ENCODE measurements at regions not wholly inside any gene's neighbourhood (a gene's known extent, or its start where the extent isn't known, plus 50 kb on each side); places are given as distances from the start of the nearest gene placed in this dataset.

- TF ChIP-seq, protein P1, sequence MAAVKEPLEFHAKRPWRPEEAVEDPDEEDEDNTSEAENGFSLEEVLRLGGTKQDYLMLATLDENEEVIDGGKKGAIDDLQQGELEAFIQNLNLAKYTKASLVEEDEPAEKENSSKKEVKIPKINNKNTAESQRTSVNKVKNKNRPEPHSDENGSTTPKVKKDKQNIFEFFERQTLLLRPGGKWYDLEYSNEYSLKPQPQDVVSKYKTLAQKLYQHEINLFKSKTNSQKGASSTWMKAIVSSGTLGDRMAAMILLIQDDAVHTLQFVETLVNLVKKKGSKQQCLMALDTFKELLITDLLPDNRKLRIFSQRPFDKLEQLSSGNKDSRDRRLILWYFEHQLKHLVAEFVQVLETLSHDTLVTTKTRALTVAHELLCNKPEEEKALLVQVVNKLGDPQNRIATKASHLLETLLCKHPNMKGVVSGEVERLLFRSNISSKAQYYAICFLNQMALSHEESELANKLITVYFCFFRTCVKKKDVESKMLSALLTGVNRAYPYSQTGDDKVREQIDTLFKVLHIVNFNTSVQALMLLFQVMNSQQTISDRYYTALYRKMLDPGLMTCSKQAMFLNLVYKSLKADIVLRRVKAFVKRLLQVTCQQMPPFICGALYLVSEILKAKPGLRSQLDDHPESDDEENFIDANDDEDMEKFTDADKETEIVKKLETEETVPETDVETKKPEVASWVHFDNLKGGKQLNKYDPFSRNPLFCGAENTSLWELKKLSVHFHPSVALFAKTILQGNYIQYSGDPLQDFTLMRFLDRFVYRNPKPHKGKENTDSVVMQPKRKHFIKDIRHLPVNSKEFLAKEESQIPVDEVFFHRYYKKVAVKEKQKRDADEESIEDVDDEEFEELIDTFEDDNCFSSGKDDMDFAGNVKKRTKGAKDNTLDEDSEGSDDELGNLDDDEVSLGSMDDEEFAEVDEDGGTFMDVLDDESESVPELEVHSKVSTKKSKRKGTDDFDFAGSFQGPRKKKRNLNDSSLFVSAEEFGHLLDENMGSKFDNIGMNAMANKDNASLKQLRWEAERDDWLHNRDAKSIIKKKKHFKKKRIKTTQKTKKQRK (IDR thresholded peaks at IDR 0.05; ENCODE audit: low read length) = no peak
- no peak for TF ChIP-seq MXD4 (CRISPR knock-in tag; IDR thresholded peaks at IDR 0.05)
- no peak for TF ChIP-seq MLX (CRISPR knock-in tag; IDR thresholded peaks at IDR 0.05)
- no peak for TF ChIP-seq GZF1 (CRISPR knock-in tag; IDR thresholded peaks at IDR 0.05)
- TF ChIP-seq ASH2L (IDR thresholded peaks at IDR 0.05; ENCODE audit: insufficient read length, low read depth, low read length) = no peak
- no peak for TF ChIP-seq EEA1 (CRISPR knock-in tag; IDR thresholded peaks at IDR 0.05; ENCODE audit: borderline replicate concordance)
- no peak for TF ChIP-seq ZNF792 (CRISPR knock-in tag; IDR thresholded peaks at IDR 0.05)
These were observed 61.3 kb upstream of the PRR23E start (continued) for GRCh38 chr3:127131424-127132170.

GRCh38 chr3:127132876-127133275 lies 60.1 kb upstream of the PRR23E start:
- Histone ChIP-seq H3K79me2 (ENCODE audit: insufficient read depth, low read length) (no peaks in the 10 kb centered on the region), H3K4me2 (ENCODE audit: low read depth, low read length) (no peak overlapping the region), H3K9me3 (ENCODE audit: low read length) (no peaks in the 10 kb centered on the region), H3K36me3 (replicated peaks in 1 of 2; ENCODE audit: control insufficient read depth in 1 of 2, insufficient read depth in 2 of 2, low read length in 2 of 2) (no peaks in the 10 kb centered on the region), H3K4me1 (ENCODE audit: insufficient read depth, low read length) (no peaks in the 10 kb centered on the region), H3K27me3 (ENCODE audit: control insufficient read depth in 1 of 2, insufficient read depth in 2 of 2, low read length in 2 of 2) (peaks cover 12 to 54% of the 10 kb centered on the region in 2 experiments), H4K20me1 (ENCODE audit: insufficient read depth, low read length) (no peaks in the 10 kb centered on the region), H2AFZ (ENCODE audit: low read length) (no peak overlapping the region), H3K27ac (ENCODE audit: extremely low read length, insufficient read depth, low read length) (no peak overlapping the region), H3K4me3 (replicated peaks in 1 of 3; ENCODE audit: insufficient read depth in 1 of 3, low read depth in 2 of 3, low read length in 3 of 3) (no peak overlapping the region), H3K9ac (ENCODE audit: insufficient read depth, low read depth, low read length) (no peak overlapping the region)
- intact Hi-C loops (cut with micrococcal nuclease; ENCODE audit: unreplicated experiment) = no loop called here
- no peak for TF ChIP-seq ZBTB20 (CRISPR knock-in tag; IDR thresholded peaks at IDR 0.05; ENCODE audit: borderline replicate concordance, low read depth)
- TF ChIP-seq ZBTB25 (CRISPR knock-in tag; IDR thresholded peaks at IDR 0.05) = no peak
- no peak for TF ChIP-seq ZNF510 (CRISPR knock-in tag; IDR thresholded peaks at IDR 0.05; ENCODE audit: low read depth)
- no peak for TF ChIP-seq SP4 (CRISPR knock-in tag; IDR thresholded peaks at IDR 0.05)
- TF ChIP-seq ZNF136 (CRISPR knock-in tag; IDR thresholded peaks at IDR 0.05; ENCODE audit: low read depth) = no peak
- TF ChIP-seq HHEX (CRISPR knock-in tag; IDR thresholded peaks at IDR 0.05) = no peak
- TF ChIP-seq RAD51 (IDR thresholded peaks at IDR 0.05; ENCODE audit: borderline replicate concordance) = no peak
- TF ChIP-seq ZNF562 (CRISPR knock-in tag; IDR thresholded peaks at IDR 0.05; ENCODE audit: borderline replicate concordance) = no peak
- no peak for TF ChIP-seq ZNF598 (CRISPR knock-in tag; IDR thresholded peaks at IDR 0.05; ENCODE audit: borderline replicate concordance)
- POLR2A ChIA-PET = no interaction called here
- no peak for FAIRE-seq
- no peak for ATAC-seq
- no TSS peak for BruUV-seq (replicated peaks)
- in situ Hi-C loops (cut with HindIII; ENCODE audit: extremely low pct_ligation_motif_present, low pct_unique_long_range_greater_than_20kb) = no loop called here
- DNase-seq (ENCODE audit: low spot score) = no peak
- CTCF ChIA-PET (ENCODE audit: low intra/inter-chr PET ratio, low total read pairs) = no interaction called here
- 9% methylated on average over 5 of the region's 5 CpGs for WGBS (ENCODE audit: low lambda C conversion rate)
